Heart left ventricle (tissue), 13 donors: ENCODE measurements at regions not wholly inside any gene's neighbourhood (a gene's known extent, or its start where the extent isn't known, plus 50 kb on each side); places are given as distances from the start of the nearest gene placed in this dataset.

Experiments
- CTCF ChIP-seq, 12 donors: fragments of 200-600 bp; sonication (generic) in 4 of 12; IDR thresholded peaks; one replicate each; pipeline versions ENCODE4 v1.5.0 to v1.8.0; 2018 to 2022; ENCODE audit warnings: antibody characterized with exemption in 12 of 12, mild to moderate bottlenecking in 5 of 12
- POLR2A ChIP-seq, 2 donors: fragments of 450-650 bp; IDR thresholded peaks; one replicate each; pipeline ENCODE4 v1.6.1; 2017; ENCODE audit warnings: antibody characterized with exemption in 2 of 2, mild to moderate bottlenecking in 2 of 2, moderate library complexity in 2 of 2
- donor health status: ischemic (EF 13 %, LVEDD 7.1; RV severe dilation, severe dysfunction).
- donor health status: DM: no; HTN: yes; CAD: no.
- donor health status: DM: no; HTN: no; CAD: no.
- donor health status: ischemic (EF 25% LVEDD 6.9; RV normal size, moderate dysfunction).
- donor health status: ischemic (EF 25% LVEDD 5.7; RV mildly dilated, moderate dysfunction).
- donor health status: ischemic (EF 35%, LVEDD 5.7; RV mildly dilated, moderate dysfunction).
- donor health status: nonischemic (EF 11% LVEDD 7.7; RV severe dilation, severe dysfunction).
- donor health status: DM: yes; HTN: yes; CAD: no.
- donor health status: PGD.
- donor health status: ischemic (EF 29% LVEDD 5.4; RV normal size, mild dysfunction).
- donor health status: nonischemic (EF 23%, LVEDD 6.1; RV moderate dilation, normal function).

GRCh38 chr4:82140422-82140821, 233.4 kb downstream of the HNRNPD start:
- no peak for TF ChIP-seq CTCF (IDR thresholded peaks at IDR 0.05)
- TF ChIP-seq POLR2A (IDR thresholded peaks at IDR 0.05), result no peak
